ENCODE measurements at regions not wholly inside any gene's neighbourhood (a gene's known extent, or its start where the extent isn't known, plus 50 kb on each side); places are given as distances from the start of the nearest gene placed in this dataset.

DNA sequence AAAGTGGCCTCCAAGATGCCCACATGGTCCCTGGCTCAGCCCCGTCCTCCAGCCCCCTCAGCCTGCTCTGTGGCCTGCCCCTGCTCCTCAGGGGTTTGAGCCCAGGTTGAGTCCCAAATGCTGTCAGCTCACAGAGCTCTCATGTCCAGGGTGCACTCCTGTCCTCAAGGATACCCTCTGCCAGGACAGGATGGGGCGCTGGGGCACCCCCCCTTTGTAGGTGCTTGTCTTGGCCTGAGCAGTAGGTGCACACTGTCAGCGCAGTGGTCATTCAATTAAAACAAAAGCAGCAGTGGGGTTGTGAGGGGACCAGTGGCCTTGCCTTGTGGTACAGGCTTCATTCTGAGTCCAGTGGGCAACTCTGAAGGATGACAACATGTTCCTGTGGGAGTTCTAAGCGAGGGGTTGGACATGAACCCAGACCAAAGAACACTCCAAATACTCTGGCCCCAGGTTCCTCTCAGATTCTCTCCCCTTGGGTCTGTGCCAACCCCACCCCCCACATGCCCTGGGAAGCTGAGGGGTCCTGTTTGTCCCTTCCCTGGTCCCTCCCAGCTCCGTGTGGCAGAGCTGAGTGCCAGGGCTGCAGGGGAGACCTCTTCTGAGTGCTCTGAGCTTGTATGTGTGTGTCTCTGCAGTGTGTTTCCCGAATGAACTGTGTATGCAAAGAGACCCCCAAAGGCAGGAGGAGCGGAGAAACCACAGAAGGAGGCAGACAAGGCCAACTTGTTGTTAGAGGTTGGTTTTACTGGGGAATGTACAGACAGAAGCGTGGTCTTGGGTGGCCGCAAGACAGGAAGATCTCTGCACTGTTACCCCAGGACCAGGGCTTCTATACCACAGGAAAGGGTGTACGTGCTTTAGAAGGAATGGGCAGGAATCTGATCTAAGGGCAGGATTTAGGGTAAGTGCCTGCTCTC, 155.6 kb upstream of the HS6ST1 start (continued):
- no peak for TF ChIP-seq ZNF766 (CRISPR knock-in tag; conservative IDR thresholded peaks at IDR 0.05)

- Histone ChIP-seq H3K4me1 (replicated peaks in 1 of 2; ENCODE audit: control insufficient read depth in 2 of 2, insufficient read depth in 2 of 2, low read length in 2 of 2) (peaks cover 0 to 9% of the 10 kb centered on the region in 2 experiments; a peak in 3 of 5 replicates), H3K9ac (ENCODE audit: insufficient read depth in 1 of 2, low read depth in 2 of 2, low read length in 2 of 2) (no peak overlapping the region), H3K9me1 (ENCODE audit: control insufficient read depth, insufficient read depth, low read length) (no peaks in the 10 kb centered on the region), H3K79me2 (ENCODE audit: control insufficient read depth, insufficient read depth, low read length) (no peaks in the 10 kb centered on the region), H3K9me3 (replicated peaks; ENCODE audit: control insufficient read depth, insufficient read depth, low read depth, low read length) (peaks cover 6% of the 10 kb centered on the region), H4K20me1 (replicated peaks; ENCODE audit: control insufficient read depth, insufficient read depth, low read length) (no peaks in the 10 kb centered on the region), H3K27ac (ENCODE audit: extremely low read depth, low read depth, low read length) (no peak overlapping the region), H2AFZ (ENCODE audit: low read depth, low read length) (no peak overlapping the region), H3K4me3 (no peak overlapping the region), H3K36me3 (ENCODE audit: control insufficient read depth, insufficient read depth, low read length) (no peaks in the 10 kb centered on the region; the same call in 2 of the 3 replicates), H3K27me3 (ENCODE audit: control insufficient read depth in 2 of 2, insufficient read depth in 2 of 2, low read length in 2 of 2) (no peaks in the 10 kb centered on the region; a peak in 1 of 5 replicates), H3K4me2 (ENCODE audit: insufficient read depth, low read length) (no peak overlapping the region)
- BruUV-seq (replicated peaks), result no TSS peak
- no peak for ATAC-seq
- in situ Hi-C loops (cut with MboI) (no loop called here), intact Hi-C loops (cut with micrococcal nuclease) (no loop called here)
- FAIRE-seq, result no peak
- no peak for DNase-seq (ENCODE audit: extremely low read depth in 1 of 4, low spot score in 3 of 4)
- CTCF ChIA-PET (ENCODE audit: low intra/inter-chr PET ratio), result interaction anchor here (0.7 kb wide), 1 partner anchor 402 kb away, joined by 3 read pairs; no protein-coding TSS in a partner anchor
- WGBS (ENCODE audit: insufficient coverage, low coverage, missing lambda C conversion rate), result 12% methylated on average over 4 of the region's 5 CpGs
- POLR2A ChIA-PET, result no interaction called here
- TF ChIP-seq ZBTB17 (CRISPR knock-in tag; IDR thresholded peaks at IDR 0.05) (peak; percentile 43; the same call in 1 of the 2 replicates), CAMTA2 (CRISPR knock-in tag; conservative IDR thresholded peaks at IDR 0.05) (no peak), KLF6 (CRISPR knock-in tag; IDR thresholded peaks at IDR 0.05; ENCODE audit: borderline replicate concordance) (peak; percentile 93), TAF7 (tag; IDR thresholded peaks at IDR 0.05) (0 out of 2 replicates have a peak, but pooled peaks have one; percentile 11), MED1 (CRISPR knock-in tag; IDR thresholded peaks at IDR 0.05; ENCODE audit: borderline replicate concordance) (no peak), ZNF354B (CRISPR knock-in tag; IDR thresholded peaks at IDR 0.05) (peak; percentile 45; the same call in 1 of the 2 replicates), ZNF766 (CRISPR knock-in tag; conservative IDR thresholded peaks at IDR 0.05) (peak; percentile 77), NR4A1 (CRISPR knock-in tag; IDR thresholded peaks at IDR 0.05) (no peak), NR4A1 (tag; IDR thresholded peaks at IDR 0.05) (peak; percentile 85), ZNF740 (CRISPR knock-in tag; IDR thresholded peaks at IDR 0.05) (no peak), ZNF740 (tag; IDR thresholded peaks at IDR 0.05) (peak in 1 of 2 experiments; percentile 63; a peak in 1 of 4 replicates), MEF2D (tag; conservative IDR thresholded peaks at IDR 0.05; ENCODE audit: low read depth) (0 out of 2 replicates have a peak, but pooled peaks have one; percentile 31), NR2C2 (CRISPR knock-in tag; IDR thresholded peaks at IDR 0.05) (no peak), NR2C2 (tag; IDR thresholded peaks at IDR 0.05) (no peak), ZNF41 (CRISPR knock-in tag; conservative IDR thresholded peaks at IDR 0.05) (peak; percentile 76)
- TF ChIP-seq, protein P1, sequence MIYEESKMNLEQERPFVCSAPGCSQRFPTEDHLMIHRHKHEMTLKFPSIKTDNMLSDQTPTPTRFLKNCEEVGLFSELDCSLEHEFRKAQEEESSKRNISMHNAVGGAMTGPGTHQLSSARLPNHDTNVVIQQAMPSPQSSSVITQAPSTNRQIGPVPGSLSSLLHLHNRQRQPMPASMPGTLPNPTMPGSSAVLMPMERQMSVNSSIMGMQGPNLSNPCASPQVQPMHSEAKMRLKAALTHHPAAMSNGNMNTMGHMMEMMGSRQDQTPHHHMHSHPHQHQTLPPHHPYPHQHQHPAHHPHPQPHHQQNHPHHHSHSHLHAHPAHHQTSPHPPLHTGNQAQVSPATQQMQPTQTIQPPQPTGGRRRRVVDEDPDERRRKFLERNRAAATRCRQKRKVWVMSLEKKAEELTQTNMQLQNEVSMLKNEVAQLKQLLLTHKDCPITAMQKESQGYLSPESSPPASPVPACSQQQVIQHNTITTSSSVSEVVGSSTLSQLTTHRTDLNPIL (CRISPR knock-in tag; IDR thresholded peaks at IDR 0.05), result 0 out of 2 replicates have a peak, but pooled peaks have one; percentile 35
- TF ChIP-seq, protein P2, sequence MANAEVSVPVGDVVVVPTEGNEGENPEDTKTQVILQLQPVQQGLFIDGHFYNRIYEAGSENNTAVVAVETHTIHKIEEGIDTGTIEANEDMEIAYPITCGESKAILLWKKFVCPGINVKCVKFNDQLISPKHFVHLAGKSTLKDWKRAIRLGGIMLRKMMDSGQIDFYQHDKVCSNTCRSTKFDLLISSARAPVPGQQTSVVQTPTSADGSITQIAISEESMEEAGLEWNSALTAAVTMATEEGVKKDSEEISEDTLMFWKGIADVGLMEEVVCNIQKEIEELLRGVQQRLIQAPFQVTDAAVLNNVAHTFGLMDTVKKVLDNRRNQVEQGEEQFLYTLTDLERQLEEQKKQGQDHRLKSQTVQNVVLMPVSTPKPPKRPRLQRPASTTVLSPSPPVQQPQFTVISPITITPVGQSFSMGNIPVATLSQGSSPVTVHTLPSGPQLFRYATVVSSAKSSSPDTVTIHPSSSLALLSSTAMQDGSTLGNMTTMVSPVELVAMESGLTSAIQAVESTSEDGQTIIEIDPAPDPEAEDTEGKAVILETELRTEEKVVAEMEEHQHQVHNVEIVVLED (CRISPR knock-in tag; IDR thresholded peaks at IDR 0.05), result peak; percentile 51; the same call in 1 of the 2 replicates
These were observed 156.3 kb upstream of the HS6ST1 start for GRCh38 chr2:128474962-128475361.
